Posterior vena cava (tissue), 2 donors: ENCODE measurements at regions not wholly inside any gene's neighbourhood (a gene's known extent, or its start where the extent isn't known, plus 50 kb on each side); places are given as distances from the start of the nearest gene placed in this dataset.

Experiments
- DNase-seq: peaks from one replicate; pipeline ENCODE4 v3.0.0-alpha.2; 2020; ENCODE audit warnings: low spot score
- intact Hi-C, 2 donors: fragments of 100-400 bp; cut with DNase I; formaldehyde crosslinking; loops; one replicate each; pipeline versions ENCODE4 v1.14.1 to v1.14.2; 2022 to 2023
- donor health status: DM: yes; HTN: yes; CAD: no.
- donor health status: DM: yes; HTN: yes; CAD: no.

DNA sequence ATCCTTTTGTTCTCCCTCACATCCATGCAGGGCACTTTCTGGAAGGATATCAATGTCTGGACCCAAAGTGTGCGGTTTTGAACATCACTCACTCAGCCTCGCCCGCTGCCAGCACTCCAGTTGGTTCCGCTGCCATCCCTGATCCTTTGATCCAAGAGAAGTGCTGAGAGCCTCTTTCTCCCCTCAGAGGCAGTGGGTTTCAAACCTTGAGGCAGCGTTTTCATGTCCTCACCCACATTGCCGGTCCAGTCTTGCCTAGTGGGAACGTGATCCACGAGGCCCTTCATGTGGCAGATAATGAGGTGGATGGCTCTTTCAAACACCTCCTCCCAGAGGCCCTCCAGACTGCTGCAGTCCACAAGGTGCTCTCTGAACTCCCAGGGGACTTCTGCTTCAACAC, 122.2 kb downstream of the ACTL8 start:
- DNase-seq: no peak

DNA sequence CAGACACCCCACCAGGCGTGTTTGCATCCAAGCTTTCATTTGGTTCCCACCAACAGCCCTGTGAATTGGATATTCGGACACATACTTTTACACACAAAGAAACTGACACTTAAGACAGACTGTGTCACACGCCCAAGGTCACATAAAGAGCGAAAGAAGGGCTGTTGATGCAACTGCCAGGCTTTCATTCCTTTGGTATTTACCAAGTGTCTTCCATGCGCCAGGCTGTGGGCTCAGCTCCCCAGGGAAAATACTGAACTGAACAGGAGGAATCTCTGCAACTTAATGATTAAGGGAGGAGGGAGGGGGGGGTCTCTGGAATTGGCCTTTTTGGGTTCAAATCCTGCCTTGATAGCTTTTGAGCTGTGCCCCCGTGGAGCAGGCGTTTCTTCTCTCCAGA, 122.8 kb downstream of the ACTL8 start:
- intact Hi-C loops: no loop called here
- no peak for DNase-seq

More for the DNA sequence above, 122.2 kb downstream of the ACTL8 start:
- intact Hi-C loops: no loop called here

DNA sequence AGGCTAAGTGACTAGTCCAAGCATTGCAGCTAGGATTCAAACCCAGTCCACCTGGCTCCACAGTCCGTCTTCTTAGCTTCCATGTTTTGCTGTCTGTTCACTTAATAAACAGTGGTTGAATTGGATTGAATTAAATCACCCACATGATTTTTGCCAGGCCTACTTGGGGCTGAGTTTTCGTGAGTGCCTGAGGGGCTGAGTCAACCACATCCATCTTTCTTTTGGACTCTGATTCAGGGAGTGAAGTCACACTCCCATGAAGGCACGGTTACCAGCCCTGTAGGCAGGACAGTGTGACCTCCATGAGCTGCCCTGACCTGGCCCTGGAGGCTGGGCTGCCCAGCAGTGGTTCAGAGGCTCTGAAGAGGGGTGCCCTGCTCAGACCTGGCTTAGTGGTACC, 123.7 kb downstream of the ACTL8 start:
- intact Hi-C loops: no loop called here
- no peak for DNase-seq

DNA sequence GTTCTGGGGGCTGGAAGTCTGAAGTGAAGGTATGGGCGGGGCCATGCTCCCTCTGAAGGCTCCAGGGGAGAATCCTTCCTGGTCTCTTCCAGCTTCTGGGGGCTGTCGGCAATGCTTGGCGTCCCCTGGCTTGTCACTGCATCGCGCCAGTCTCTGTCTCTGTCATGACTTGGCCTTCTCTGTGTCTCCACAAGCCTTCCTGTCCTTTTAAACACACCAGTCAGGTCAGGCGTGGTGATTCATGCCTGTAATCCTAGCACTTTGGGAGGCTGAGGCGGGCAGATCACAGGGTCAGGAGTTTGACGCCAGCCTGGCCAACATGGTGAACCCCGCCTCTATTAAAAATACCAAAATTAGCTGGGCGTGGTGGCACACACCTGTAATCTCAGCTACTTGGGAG, 125.3 kb downstream of the ACTL8 start:
- peak; percentile 66 for DNase-seq
- intact Hi-C loops: no loop called here

DNA sequence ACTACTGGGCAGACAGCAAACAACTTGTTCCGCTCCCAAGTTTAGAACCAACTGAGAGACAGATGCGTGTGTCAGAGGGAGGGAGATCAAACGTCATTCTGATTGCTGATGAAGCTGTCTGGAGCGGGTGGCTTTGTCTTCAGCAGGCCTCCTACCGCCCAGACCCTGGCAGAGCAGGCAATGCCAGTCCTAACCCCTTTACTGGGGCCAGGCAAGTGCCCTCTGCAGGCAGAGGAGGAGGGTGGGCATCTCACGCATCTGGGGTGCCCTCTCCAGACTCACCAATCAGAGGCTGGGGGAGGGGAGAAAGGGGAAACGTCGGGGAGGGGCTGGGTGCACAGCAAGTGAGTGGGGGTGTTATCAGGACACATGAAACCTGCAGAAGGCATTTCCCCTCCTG, 126.6 kb downstream of the ACTL8 start:
- DNase-seq: no peak
- intact Hi-C loops: no loop called here

DNA sequence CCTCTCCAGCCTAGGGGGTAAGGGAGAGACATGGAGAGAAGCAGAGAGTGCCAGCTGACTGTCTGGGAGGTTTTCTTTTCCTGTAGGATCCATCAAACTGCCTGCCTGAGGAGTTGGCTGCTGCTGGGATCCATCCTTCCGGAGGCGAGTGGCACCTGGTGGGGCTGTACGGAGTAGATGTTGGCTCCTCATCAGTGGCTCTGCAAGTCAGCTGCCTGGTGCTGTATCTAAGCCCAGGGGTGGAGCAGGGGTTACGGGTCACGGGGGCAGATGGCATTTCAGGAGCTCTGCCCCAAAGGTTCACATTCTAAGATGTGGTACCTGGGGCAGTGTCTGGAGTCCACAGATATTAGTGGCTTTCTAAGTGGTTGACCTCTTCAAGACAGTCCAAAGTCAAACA, 128.0 kb downstream of the ACTL8 start:
- no peak for DNase-seq
- intact Hi-C loops: no loop called here

DNA sequence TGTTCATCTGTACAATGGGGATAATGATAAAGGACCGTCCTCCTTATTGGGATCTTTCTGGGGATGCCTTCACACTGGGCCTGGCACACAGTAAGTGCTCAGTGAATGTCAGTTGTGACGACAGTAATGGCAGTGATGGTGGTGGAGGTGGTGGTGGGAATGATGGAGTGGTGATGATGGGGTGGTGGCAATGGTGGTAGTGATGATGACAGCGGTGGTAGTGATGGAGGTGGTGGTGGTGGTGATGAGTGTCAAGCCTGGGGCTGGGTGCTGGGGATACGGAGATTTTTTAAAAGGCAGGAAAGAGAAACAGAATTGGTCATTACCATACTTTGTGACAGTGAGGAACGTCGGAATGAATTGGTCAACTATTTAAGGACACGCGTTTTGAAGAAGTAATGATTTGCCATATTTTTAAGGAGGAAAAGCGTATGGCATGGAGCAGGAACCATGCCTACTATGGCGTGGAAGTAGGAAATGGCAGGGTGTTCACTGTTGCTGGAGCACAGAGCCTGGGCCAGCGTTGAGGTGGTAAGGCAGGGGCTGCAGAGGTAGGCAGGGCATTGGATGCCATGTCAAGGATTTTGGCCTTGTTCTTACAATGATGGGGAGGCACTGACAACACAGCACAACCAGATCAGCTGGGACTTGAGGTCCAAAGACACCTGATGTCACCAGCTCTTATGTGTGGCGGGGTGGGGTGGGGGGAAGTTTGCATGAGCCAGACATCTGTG, 128.7 kb downstream of the ACTL8 start:
- DNase-seq: no peak
- intact Hi-C loops: no loop called here

DNA sequence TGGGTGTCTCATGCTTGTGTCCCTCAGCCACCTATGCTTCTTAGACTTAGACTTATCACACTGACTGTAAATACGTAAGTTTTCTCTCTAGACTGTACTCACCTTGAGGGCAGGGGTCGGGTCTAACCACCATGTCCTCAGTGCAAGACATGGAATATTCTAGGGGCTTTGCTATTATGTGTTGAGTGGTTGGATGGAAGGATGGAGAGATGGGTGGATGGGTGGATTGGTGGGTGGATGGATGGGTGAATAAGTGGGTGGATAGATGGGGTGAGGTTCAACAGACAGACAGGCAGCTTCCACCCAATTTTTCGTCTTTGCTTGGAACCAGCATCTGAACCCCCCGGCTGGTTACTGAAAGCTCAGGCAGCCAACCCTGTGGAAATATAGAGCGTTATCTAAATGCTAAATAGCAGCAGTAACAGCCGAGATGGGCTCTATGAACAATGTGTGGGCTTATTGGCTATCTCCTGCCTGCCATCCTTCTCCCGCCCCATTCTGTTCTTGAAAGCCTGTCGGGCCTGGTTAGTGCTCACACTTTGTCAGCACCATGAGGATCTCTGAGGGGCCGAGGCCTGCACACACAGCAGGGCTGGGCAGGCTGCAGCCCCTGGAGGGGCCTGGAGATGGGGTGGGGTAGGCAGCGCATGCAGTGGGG, 130.7 kb downstream of the ACTL8 start:
- intact Hi-C loops: no loop called here
- no peak for DNase-seq

DNA sequence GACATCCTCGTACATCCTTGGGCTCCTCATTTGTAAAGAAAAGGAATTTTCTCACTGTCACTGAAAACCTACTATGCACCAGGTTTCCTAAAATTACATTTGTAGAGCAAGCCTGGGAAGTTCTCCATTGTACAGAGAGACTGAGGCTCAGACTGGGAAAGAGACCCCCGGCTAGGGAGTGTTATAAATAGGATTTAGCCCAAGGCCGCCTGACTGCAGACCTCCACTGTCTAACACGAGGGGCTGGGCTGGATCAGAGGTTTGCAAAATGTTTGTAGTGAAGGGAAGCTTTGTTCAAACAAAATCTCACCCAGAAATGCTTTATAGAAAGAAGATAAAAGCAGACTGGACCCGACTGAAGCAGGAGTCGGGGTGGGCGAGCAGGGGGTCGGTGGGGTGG, 131.3 kb downstream of the ACTL8 start:
- intact Hi-C loops: no loop called here
- no peak for DNase-seq

DNA sequence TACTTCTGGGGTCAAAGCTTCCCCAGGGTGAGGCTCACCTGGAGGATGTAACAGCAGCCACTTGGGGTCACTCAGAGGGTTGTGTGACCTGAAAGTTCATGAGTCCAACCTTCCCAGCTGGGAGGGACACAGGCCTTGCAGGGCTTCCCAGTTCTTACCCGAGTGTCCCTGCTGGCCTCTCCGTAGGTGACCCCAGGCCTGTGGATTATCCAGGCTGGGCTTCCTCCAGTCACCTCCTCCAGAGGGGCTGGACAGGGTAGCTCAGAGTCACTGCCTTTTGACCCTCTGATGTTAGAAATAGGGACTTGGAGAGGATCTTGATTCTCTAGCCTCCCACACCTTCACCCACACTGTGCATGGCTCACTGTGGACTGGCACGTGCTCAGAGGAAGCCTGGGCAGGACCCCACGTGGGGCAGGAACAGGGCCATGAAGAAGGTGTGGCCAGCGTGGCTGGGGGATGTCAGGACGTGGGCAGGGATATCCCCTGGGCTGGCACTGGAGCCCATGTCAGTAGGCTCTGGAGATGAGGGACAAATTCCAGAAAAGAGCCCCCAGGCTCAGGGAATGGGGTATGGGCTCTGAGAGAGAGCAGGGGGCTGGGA, 131.8 kb downstream of the ACTL8 start:
- DNase-seq: peak; percentile 40
- intact Hi-C loops: no loop called here

DNA sequence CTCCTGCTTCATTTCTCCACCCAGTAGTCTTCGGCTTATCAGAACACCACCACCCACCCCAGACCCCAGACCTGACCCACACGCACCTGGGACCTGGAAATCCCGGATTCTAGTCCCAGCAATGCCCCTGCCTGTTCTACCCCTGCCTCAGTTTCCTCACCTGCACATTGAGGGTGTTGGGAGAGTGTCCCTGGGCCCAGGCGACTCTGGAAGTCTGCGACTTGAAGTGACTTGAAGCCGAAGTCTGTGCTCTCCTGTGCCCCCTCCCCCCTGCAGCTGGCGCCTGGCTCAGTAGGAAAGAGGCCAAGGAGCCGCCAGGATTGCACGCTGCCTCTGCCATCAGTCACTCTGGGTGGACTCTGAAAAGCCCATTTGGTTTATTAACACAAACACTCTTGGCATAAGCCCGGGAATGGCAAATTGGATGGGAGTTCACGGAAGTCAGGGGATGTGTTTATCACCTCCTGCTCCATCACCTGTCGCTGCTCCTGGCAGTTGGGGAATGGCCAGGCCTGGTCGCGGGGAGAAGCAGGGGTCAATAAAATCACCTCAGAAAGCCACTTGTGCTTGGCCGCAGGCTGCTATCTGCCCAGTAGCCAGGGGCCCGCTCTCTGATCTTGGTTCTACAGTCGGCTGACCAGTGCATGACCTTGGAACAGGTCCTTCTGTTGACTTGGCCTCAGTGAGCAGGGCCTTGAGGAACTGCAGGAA, 132.7 kb downstream of the ACTL8 start:
- intact Hi-C loops: loop anchor here in 1 of 2 donors (2.0 kb wide), 1 partner anchor 71 kb away; no protein-coding TSS in a partner anchor
- DNase-seq: peak; percentile 64

DNA sequence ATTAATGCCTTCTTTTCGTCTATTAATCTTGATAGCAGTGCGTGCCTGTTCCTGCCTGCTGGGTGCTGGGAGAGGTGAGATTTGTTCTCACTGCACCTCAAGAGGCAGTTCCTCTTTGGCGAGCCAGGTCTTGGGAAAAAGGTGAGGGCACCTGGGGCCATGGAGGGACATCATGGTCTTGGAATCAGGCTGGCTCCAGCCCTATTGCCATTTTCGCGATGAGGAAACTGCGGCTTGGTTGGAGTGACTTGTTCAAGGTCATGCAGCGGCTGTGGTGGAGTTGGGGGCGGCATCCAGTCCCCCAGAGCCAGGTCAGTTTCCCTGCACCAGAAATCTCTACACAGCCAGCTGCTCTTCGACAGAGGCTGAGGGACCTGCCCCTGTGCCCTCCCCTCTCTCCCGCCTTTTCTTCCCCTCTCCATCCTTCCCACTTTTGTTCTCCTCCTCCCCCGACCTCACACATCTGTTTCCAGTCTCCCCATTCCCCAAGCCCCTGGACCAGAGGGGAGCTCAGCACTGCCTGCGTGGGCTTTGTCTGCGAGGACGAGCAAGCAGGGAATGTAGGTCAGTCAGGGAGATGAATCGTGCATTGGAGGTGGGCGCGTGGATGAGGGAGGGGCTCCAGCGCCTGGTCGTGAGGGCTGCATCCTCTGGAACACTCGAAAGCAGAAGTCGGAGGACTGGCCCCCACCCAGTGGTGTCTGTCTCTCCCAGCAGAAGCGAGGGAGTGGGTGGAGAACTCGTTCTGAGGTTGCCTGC, 135.1 kb downstream of the ACTL8 start:
- intact Hi-C loops: no loop called here
- peak; percentile 68 for DNase-seq

DNA sequence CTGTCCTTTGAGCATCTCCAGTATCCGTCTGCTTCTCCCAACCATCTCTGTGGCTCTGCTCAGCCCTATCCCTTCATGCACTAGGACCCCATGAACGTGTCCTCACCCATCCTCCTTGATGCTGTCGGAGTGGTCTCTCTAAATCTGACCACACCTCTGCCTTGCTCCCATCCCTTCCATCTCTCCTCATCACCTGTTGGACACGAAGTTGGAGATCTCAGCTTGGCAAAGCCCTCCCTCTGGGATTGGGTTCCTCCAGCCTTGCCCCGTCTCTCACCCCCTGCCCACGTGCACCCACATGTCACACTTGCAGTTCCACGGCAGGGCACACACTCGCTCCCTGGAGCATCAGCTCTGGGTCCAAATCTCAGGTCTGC, 135.7 kb downstream of the ACTL8 start:
- intact Hi-C loops: no loop called here
- DNase-seq: peak; percentile 30

DNA sequence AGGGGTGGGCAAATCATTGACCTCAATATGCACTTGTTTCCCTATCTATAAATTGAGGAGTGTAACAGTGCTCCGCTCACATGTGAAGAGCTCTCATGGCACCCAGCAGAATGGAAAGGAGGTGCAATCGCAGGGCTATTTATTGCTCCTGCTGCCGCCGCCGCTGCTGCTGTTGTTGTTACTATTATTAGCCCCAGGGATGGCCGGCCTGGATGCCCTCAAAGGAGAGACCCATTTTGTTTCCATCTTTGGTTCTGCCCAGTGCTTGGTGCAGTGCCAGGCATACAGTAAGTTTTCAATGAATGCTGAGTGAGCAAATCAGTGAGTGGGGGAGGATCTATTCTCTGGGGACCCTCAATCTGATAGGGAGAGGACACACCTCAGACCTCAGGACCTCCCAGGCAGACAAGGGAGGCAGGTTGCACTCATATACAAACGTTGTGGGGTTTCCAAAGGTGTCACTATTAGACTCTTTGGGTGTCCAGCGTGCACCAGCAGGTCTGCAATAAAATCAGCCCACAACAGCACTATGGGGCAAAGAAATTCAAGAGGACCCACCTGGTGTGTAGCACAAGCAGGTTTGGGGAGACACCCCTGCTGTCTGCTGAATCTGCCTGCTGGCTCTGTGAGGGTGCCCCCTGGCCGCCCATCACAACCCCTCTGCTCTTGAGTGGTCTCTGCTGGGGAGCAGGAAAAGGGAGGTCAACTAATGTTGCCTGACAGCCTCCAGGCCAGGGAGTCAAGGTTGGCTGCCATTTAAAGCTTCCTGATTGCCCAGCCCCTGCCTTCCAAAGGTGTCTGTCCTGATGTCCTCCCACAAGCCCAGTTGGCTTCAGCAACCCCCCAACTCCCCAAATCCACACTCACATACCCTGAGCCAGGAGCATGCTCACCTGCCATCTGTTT, 136.3 kb downstream of the ACTL8 start:
- intact Hi-C loops: no loop called here
- peak; percentile 67 for DNase-seq

DNA sequence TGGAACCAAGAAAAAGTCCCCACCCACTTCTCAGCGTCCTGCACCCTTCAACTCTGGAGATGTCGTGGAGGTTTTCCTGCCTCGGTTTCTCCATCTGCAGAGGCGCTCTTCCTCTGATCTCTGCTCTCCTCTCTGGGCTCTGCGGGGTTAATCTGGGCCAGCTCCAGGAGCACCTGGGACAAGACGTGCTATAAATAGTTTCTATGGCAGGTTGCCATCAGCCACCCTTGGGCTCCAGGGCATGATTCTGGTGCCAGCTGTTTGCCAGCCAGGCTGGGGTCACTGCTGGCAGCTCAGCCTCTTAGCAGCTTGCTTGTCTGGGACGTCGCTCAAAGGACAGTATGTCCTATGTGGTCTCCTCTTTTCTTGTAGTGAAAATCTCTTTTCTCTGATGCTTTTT, 137.1 kb downstream of the ACTL8 start:
- intact Hi-C loops: no loop called here
- peak; percentile 42 for DNase-seq

DNA sequence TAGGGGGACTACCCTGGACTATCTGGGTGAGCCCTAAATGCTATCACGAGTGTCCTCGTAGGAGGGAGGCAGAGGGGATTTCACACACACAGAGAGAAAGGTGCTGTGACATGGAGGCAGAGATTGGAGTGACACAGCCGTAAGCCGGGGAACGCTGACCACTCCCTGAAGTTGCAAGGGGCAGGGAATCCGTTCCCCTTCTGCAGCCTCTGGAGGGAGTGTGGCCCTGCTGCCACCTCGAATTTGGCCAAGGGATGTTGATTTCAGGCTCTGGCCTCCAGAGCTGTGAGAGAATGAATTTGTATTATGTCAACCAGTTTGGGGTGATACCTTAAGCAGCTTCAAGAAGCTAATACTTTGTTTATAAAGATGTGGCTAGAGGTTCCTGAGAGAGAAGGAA, 137.7 kb downstream of the ACTL8 start:
- DNase-seq: peak; percentile 35
- intact Hi-C loops: no loop called here

DNA sequence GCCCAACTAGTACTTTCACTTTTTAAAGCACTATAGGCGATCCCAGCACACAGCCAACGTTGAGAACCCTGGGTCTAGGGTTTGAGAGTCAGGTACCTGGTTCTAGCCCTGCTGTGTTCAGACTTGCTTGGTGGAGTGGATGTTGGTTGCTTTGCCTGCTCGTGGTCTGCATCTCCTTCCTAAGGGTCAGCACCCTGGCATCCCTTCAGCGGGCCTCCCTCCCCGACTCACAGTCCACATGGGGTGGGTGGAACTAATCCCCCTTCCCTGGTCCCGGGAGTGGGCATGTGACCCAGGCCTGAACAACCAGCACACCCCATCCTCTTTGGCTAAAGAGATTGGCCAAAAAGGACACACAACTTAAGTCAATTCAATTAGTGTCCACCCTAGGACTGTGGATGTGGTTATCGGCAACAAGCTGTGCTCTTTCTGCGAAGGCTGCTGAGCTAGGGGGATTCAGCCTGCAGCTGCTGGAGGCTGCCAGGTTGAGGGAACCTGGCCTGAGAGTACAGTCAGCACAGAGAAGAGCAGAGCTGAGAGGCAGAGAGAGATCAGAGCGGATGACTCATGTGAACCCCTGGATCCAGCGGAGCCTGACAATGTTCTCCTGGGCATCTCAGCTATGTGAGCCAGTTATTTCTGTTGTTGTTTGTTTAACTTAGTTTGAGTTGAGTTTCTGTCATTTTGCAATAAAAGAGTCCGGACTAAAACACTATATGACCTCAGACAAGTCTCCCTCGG, 138.9 kb downstream of the ACTL8 start:
- intact Hi-C loops: no loop called here
- peak; percentile 28 for DNase-seq

DNA sequence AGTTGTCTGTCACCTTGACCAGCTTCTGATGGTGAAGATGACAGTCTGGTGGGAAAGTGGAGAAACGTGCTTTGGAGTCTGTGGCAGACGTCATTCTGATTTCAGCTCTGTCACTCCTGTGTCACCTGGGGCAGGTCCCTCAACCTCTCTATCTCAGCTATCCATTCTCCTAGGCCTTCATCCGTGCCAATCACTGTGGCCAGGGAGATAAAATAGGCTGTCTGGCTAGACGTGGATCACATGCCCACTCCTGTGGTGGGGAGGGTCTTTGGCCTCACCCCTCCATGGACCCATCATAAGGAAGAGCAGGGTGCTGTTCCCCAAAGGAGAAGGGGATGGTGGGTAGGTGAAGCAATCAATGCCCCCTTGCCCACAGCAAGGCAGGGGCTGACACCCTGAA, 140.3 kb downstream of the ACTL8 start:
- peak; percentile 11 for DNase-seq
- intact Hi-C loops: no loop called here
